ENCODE measurements at regions not wholly inside any gene's neighbourhood (a gene's known extent, or its start where the extent isn't known, plus 50 kb on each side); places are given as distances from the start of the nearest gene placed in this dataset.
"Not testable (repeated sequence)": the region's sequence is repeated elsewhere in the genome, so short reads cannot be mapped to it uniquely, and the experiment has no call there.

- DNase-seq (ENCODE audit: low read depth in 2 of 2), result no peak
Observed at GRCh38 chr18:41695441-41695840, 259.6 kb upstream of the PIK3C3 start.

DNA sequence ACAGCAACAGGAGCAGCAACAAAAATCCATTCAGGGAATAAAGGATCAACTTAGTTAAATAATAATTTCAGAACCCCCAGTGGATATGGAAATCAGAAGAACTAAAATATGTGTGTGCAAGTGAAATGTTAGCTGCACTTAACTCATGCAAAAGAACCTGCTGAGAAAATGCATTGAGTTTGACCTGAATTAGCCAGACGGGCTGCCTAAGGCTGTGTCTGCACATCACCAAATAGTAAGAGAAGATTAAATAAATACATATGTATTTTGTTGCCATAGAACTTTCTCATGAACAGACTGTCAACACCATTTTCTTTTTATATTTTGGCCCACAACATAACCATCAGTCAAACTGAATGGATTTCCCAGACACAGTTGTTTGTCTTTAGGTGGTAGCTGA, 262.0 kb upstream of the PIK3C3 start:
- DNase-seq (ENCODE audit: low read depth in 2 of 2), result no peak

GRCh38 chr18:41690332-41691127, 264.5 kb upstream of the PIK3C3 start:
- no peak for DNase-seq (ENCODE audit: low read depth in 2 of 2)

DNA sequence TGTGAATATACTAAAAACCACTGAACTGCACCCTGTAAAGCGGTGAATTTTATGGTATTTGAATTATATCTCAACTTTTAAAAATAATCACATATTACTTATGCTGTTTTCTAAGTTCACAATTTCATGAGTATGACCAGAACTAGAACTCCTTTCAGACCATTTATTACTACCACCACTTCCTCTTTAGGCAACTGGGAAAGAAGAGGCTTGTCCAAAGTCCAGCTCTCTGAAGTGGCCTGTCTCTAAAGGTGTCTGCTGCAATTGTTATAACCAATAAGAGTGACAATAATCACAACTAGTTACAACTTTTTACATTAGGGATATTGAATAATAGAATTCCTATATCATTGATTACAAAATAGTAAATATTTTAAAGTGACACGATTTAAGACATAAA, 267.9 kb upstream of the PIK3C3 start:
- no peak for DNase-seq (ENCODE audit: low read depth in 2 of 2)

DNA sequence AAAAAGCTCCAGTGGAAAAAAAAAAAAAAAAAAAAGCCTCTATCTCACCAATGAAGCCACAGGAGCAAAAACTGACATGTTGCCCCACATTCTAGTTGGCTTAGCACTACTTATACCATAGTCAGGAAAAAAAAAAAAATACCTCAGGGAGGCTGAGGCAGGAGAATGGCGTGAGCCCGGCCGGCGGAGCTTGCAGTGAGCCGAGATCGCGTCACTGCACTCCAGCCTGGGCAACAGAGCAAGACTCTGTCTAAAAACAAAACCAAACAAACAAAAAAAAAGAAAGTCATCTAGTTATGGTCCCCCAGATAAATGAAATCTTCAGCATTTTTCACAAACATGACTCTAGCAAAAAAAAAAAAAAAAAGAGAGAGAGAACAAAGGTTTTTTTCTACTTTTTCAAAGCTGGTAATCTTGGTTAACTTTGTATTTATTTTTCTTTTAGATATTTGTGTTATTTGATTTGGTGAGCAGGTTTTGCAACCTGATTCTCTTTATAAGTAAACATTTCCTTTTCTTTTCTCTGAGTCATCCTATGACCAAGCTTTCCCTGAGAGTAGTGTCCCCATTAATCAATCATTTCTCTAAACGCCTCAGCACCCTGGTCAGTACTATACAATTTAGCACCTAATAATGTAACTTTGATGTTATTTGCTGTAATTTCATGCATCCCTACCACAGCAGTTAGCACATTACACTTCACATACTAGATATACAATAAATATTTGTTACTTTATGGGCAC, 273.7 kb upstream of the PIK3C3 start:
- DNase-seq (ENCODE audit: low read depth in 2 of 2), result no peak

GRCh38 chr18:41674506-41674905, 280.5 kb upstream of the PIK3C3 start:
- DNase-seq (ENCODE audit: low read depth in 2 of 2), result no peak

DNA sequence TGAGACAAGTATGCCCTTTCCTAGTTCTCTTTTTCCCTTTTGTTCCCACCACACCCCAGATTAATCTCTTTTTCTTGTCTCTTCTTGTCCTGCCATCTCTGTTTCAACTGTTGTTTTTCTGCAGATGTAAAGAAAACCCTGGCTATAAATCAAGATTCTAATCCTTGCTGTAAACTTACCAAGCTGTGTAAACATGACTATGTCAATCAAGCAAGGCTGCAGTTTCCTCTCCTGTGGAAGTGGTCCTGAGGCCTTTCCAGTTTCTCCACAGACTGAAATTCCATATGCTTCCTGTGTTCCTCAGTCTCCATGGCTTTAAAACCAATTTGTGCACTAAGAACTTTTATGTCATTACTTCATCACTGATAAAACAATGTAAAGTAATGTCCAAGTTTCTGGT, 288.8 kb upstream of the PIK3C3 start:
- no peak for DNase-seq (ENCODE audit: low read depth in 2 of 2)

DNA sequence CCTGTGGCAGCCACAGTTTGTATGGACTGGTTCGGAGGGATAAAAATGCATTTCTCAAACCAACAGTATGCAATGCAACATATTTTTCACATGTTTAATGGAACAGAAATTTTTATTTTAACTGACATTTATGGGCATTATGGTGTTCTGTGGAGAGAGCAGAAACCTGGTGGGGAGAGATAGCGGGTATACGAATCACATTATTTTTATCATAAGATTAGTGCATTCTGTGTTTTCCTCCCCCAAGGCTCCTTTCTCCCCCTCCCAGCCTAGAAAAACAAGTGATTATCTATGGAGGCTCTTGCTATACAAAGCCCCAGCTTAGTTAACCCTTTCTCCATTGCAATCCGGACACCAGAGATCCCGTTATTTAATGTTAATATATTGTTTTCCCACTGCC, 289.8 kb upstream of the PIK3C3 start:
- DNase-seq (ENCODE audit: low read depth in 2 of 2), result no peak

DNA sequence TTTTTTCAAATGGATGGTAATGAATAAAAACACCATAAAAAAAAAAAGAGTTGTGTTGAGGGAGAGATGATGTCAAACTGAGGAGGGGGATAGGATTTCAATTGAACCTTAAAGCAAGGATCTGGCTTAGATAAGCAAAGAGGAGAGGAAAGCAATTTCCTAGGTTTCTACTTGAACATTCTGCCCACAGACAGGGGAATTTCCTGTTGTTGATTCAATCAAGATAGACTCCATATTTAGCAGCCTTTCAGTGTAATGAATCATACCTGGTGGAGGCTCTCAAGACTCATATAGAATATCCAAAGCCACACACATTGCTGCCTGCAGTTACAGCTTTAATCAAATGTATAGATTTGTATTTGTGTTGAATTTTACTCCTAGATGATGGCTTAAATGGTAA, 294.4 kb upstream of the PIK3C3 start:
- DNase-seq (ENCODE audit: low read depth in 2 of 2), result no peak

- no peak for DNase-seq (ENCODE audit: low read depth in 2 of 2)
Observed at GRCh38 chr18:41659438-41660130, 295.4 kb upstream of the PIK3C3 start.

DNA sequence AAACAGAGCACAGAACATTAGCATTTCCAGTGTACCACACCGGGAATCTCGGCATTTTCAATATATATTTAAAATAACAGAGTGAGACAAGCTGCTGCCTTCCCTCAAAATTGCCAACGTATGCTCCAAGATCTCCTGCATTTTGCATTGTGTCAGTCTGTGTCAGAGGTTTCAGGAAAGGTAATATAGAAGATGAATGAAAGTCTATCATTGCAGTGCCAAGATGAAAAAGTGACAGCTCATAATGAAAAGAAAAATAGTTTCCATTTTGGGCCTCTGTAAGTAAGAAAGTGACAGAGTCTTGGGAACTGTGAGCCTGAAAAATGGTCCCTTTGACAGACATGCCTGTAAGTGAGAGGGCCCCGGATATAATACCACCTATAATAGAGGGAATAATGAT, 297.8 kb upstream of the PIK3C3 start:
- no peak for DNase-seq (ENCODE audit: low read depth in 2 of 2)

DNA sequence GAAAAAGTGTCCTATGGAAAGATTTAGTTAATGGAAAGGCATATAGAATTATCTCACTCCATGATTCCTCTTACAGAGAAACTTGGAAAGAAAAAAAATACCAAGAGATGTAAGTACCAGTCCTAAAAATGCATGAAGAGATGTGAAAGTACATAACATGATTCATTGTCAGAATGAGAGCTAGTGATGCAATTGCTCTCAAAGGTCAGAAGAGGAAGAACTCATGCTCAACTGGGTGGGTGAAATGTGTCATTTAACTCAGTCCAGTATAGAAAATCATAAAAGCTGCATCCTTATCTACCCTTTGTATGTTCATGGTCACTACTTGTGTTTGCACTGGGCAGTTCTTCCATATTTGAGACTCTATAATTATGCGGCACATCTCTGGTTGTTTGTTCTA, 300.0 kb upstream of the PIK3C3 start:
- no peak for DNase-seq (ENCODE audit: low read depth in 2 of 2)

- DNase-seq (ENCODE audit: low read depth in 2 of 2), result no peak
Observed at GRCh38 chr18:41647914-41648313, 307.1 kb upstream of the PIK3C3 start.

GRCh38 chr18:41646915-41647620, 308.0 kb upstream of the PIK3C3 start:
- DNase-seq (ENCODE audit: low read depth in 2 of 2), result no peak

GRCh38 chr18:41645589-41646360, 309.3 kb upstream of the PIK3C3 start:
- DNase-seq (ENCODE audit: low read depth in 2 of 2), result no peak

- no peak for DNase-seq (ENCODE audit: low read depth in 2 of 2)
Observed at GRCh38 chr18:41644466-41644865, 310.6 kb upstream of the PIK3C3 start.

DNA sequence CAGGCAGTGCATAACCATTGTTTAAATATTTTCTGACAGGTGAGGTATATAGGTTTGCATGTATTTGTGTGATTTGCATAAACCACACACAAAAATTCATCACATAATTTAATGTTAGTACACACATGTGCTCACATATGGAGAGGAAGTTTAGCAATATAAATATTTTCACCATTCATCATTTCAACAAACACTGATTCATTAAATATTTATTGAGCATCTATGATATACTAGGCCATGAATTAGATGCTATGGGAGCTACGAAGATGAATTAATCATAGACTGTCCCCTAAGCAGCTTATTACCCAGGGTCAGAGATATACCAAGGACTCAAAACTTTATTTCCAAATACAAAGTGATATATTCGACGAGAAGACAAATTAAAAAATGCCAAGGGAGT, 311.6 kb upstream of the PIK3C3 start:
- no peak for DNase-seq (ENCODE audit: low read depth in 2 of 2)

- no peak for DNase-seq (ENCODE audit: low read depth in 2 of 2)
Observed at GRCh38 chr18:41642756-41643155, 312.3 kb upstream of the PIK3C3 start.

GRCh38 chr18:41639218-41639617, 315.8 kb upstream of the PIK3C3 start:
- no peak for DNase-seq (ENCODE audit: low read depth in 2 of 2)

GRCh38 chr18:41631723-41632285, 323.2 kb upstream of the PIK3C3 start:
- not testable (repeated sequence) for DNase-seq (ENCODE audit: low read depth in 2 of 2)
